HAP-1 (cell line): ENCODE measurements at regions not wholly inside any gene's neighbourhood (a gene's known extent, or its start where the extent isn't known, plus 50 kb on each side); places are given as distances from the start of the nearest gene placed in this dataset.
"Not testable (repeated sequence)": the region's sequence is repeated elsewhere in the genome, so short reads cannot be mapped to it uniquely, and the experiment has no call there.

Experiments used
- DNase-seq, 2 experiments: peaks; one replicate each; pipeline ENCODE4 v3.0.0-alpha.2; 2016 to 2020; ENCODE audit warnings: low spot score in 2 of 2
- H3K27me3 ChIP-seq: fragments of 250-450 bp; sonication (Bioruptor Pico); 2 replicates; pipeline ENCODE4 v1.5.1; 2020; ENCODE audit warnings: low read depth, mild to moderate bottlenecking, moderate library complexity
- H3K36me3 ChIP-seq: fragments of 250-450 bp; sonication (Bioruptor Pico); replicated peaks from 2 replicates; pipeline ENCODE4 v1.5.1; 2020; ENCODE audit warnings: mild to moderate bottlenecking
- H3K4me1 ChIP-seq: fragments of 250-450 bp; sonication (Bioruptor Pico); 2 replicates; pipeline ENCODE4 v1.5.1; 2020; ENCODE audit warnings: mild to moderate bottlenecking
- H3K4me3 ChIP-seq: fragments of 250-450 bp; sonication (Bioruptor Pico); 2 replicates; pipeline ENCODE4 v1.5.1; 2020; ENCODE audit warnings: mild to moderate bottlenecking, moderate library complexity
- H3K9me3 ChIP-seq: fragments of 250-450 bp; sonication (Bioruptor Pico); 2 replicates; pipeline ENCODE4 v1.5.1; 2020; ENCODE audit warnings: mild to moderate bottlenecking, moderate library complexity
- in situ Hi-C: fragments of 300-500 bp; cut with MboI; formaldehyde crosslinking; loops from 3 replicates; pipeline ENCODE4 v1.14.3; 2020; ENCODE audit warnings: low sequenced_read_pairs, inconsistent platforms, mixed read lengths

DNA sequence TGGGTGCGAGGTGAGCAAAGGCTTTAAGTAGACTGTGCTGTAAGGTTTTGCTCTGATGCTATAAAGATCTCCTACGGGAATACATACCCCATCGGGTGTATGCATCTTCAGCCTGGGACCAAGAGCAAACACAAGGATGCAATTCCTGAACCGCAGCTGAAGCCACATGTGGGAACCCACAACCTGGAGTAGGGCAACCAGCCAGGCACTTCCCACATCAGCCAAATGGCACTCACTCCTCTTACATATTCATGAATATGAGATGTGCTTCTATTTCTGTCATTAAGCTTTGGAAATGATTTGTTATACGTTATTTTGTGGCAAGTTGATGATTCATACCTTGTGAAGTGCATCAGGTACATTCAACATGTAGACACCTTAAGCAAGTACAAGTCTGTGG is 619.2 kb downstream of the C6orf118 start:
- Histone ChIP-seq H3K36me3 (no peaks in the 10 kb centered on the region), H3K4me1 (peaks cover 5% of the 10 kb centered on the region; the same call in 1 of the 2 replicates), H3K27me3 (no peaks in the 10 kb centered on the region), H3K9me3 (no peaks in the 10 kb centered on the region), H3K4me3 (no peak overlapping the region)
- no peak for DNase-seq
- in situ Hi-C loops = no loop called here

DNA sequence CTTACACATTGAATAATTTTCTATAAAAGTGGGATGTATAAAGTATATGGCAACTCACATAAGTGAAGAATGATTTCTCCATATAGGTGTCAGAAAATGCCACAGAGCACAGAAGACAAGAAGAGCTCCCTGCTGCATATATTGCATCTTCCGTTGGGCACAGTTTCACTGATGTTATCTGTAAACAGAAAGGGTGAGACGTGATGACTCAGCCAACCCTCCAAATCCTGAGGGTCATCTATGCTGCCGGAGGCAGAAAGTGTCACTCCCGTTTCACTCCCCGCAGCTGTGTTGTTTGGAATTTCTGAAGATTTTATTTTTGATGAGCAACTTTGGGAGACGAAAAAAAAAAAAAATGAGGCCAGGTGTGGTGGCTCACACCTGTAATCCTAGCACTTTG is 644.1 kb downstream of the C6orf118 start:
- no peak for DNase-seq
- no peaks in the 10 kb centered on the region for H3K27me3 ChIP-seq
- no peaks in the 10 kb centered on the region for H3K4me1 ChIP-seq
- in situ Hi-C loops = no loop called here
- H3K9me3 ChIP-seq = no peaks in the 10 kb centered on the region
- no peak overlapping the region for H3K4me3 ChIP-seq
- H3K36me3 ChIP-seq = no peaks in the 10 kb centered on the region

DNA sequence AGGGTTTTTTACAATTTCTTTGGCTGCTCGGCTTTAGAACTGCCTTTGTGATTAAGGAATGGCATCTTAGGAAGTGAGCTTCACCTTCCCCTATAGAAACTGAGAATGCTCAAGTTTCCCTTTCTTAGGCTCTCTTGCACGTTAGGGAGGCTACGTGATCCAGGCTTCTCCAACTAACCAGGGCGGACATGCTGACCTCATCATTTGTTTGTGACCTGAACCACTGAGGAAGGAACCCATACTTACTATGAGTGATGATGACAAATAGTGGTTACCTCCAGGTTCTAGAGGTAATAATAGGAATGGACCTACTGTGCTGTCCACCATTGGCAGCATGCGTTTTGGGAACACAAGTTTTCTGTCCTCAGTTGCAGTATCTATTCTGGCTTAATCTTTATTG is 645.8 kb downstream of the C6orf118 start:
- no peak overlapping the region for H3K4me3 ChIP-seq
- H3K4me1 ChIP-seq = no peaks in the 10 kb centered on the region
- H3K9me3 ChIP-seq = no peaks in the 10 kb centered on the region
- no peaks in the 10 kb centered on the region for H3K27me3 ChIP-seq
- no peak for DNase-seq
- in situ Hi-C loops = no loop called here
- no peaks in the 10 kb centered on the region for H3K36me3 ChIP-seq

DNA sequence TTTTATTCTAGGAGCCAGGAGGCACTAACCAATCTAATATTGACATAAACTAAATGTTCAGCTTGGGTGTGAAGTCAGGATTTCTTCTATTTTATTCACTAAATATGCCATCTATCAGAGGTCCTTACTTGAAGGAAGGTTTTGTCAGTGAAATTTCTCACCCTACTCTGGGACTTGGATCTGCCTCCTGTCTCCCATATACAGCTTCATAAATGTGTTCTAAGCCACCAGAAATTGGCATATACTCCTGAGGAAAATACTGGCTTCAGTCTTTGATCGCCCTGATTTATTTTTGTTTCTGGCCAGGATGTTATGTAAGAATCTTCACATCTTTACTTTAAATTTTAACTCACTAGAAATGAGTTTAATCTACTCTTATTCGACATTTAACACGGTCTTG is 647.7 kb downstream of the C6orf118 start:
- in situ Hi-C loops = no loop called here
- H3K9me3 ChIP-seq = no peaks in the 10 kb centered on the region
- no peak for DNase-seq

DNA sequence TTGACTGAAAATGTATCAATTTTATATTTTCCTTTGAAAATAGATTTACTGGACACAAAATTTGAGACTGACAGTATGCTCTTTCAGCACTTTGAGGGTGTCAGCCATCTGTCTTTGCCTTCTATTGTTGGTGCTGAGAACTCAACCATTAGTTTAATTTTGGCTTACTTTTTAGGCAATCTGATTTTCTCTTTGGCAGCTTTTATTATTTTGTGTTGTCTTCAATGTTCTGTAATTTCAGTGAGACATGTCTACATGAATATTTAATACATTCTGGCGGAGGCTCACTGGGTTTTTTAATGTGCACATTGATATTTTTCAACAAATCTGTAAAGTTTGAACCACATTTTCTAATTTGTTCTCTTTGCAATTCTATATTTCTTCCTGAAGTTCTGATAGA is 648.6 kb downstream of the C6orf118 start:
- no peak for DNase-seq
- H3K36me3 ChIP-seq = no peaks in the 10 kb centered on the region
- H3K4me1 ChIP-seq = no peaks in the 10 kb centered on the region
- no peaks in the 10 kb centered on the region for H3K27me3 ChIP-seq
- no peaks in the 10 kb centered on the region for H3K9me3 ChIP-seq
- no peak overlapping the region for H3K4me3 ChIP-seq
- in situ Hi-C loops = no loop called here

More for the DNA sequence above, 647.7 kb downstream of the C6orf118 start:
- Histone ChIP-seq H3K27me3 (no peaks in the 10 kb centered on the region), H3K36me3 (no peaks in the 10 kb centered on the region), H3K4me3 (no peak overlapping the region), H3K4me1 (no peaks in the 10 kb centered on the region)

DNA sequence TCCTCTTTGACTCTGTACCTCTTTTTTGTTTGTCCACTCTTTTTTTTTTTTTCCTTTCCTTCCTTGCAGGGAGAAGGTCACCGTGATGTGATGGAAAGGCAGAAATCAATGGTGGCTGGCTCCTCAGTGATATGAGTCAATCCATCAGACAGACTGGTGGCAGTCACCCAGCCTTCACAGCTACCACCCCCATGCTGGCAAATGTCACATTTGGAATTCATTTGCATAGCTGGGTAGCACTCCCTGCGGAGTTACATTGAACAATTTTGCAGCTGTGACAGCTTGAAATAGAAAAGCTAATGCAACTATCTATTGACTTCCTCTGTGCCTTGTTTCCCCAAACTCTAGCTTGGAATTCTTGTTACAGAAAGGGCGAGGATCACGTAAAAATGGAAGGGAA is 668.4 kb downstream of the C6orf118 start:
- no peak overlapping the region for H3K4me3 ChIP-seq
- no peaks in the 10 kb centered on the region for H3K36me3 ChIP-seq
- in situ Hi-C loops = no loop called here
- no peaks in the 10 kb centered on the region for H3K27me3 ChIP-seq
- H3K4me1 ChIP-seq = no peaks in the 10 kb centered on the region
- DNase-seq = no peak
- H3K9me3 ChIP-seq = no peaks in the 10 kb centered on the region

DNA sequence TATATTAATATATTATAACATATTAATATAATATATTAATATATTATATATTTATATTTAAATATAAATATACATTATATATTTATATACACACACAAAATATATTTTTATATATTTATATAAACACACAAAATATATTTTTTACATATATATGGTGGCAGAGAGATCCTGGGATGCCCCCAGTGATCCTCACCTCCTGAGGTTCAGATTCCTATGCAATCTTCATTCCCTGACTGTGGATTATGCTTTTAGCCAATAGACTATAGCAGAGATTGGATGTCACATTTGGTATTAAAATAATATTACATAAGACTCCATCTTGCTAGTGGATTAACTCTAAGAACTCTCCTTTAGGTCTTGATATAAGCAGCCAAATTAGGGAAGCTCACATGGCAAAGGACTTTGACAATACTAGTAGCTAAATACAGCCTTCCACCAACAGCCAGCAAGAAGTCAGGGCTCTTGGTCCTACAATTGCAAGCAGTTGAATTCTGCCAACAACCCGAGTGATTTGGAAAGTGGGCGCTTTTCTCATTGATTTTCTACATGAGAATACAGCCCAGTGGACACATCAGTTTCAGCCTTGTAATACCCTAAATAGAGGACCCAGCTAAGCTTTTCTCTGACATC is 681.0 kb downstream of the C6orf118 start:
- DNase-seq = no peak
- in situ Hi-C loops = no loop called here

DNA sequence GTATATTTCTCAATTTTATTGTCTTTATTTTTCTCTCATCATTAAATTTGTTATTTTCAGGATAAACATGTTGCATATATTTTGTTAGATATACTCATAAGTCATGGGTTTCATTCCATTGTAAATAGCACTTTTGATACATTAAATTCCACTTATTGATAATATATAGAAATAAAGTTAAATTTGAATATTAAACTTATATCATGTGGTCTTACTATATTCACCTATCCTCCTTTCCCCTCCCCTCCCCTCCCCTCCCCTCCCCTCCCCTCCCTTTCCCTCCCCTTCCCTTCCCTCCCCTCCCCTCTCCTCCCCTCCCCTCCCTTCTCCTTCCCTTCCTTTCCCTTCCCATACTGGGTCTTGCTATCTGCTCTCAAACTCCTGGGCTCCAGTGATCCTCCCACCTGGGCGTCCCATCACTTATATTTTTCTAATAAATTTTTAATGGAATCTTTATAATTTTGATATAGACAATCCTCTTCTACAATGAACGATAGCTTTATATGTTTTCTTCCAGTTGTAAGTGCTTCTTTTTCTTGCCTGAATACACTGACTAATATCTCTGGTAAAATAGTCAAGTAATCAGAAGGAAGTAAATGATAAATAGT is 692.4 kb downstream of the C6orf118 start:
- H3K9me3 ChIP-seq = no peaks in the 10 kb centered on the region
- H3K27me3 ChIP-seq = no peaks in the 10 kb centered on the region
- in situ Hi-C loops = no loop called here

More for the DNA sequence above, 681.0 kb downstream of the C6orf118 start:
- H3K4me3 ChIP-seq = no peak overlapping the region
- no peaks in the 10 kb centered on the region for H3K36me3 ChIP-seq
- H3K4me1 ChIP-seq = no peaks in the 10 kb centered on the region
- peaks cover 2% of the 10 kb centered on the region; the same call in 1 of the 2 replicates for H3K9me3 ChIP-seq
- no peaks in the 10 kb centered on the region for H3K27me3 ChIP-seq

DNA sequence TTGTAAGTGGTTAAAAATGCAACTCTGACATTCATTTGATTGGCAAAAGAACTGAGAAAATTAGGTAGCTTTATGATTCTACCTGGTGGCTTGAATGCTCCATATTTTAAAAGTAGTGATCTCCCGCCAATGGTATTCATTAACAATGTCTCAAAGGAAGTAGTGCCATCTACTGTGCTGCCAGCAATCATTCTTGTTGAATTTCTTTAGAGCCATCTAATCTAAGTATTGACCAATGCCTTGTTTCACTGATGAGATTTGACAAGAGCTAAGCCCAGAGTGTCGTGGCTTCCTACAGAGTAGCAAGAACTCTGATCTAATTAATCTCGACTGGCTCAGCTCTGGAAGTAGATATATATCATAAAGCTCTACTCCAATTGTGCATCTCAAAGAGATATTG is 696.7 kb downstream of the C6orf118 start:
- no peaks in the 10 kb centered on the region for H3K9me3 ChIP-seq
- DNase-seq = no peak
- in situ Hi-C loops = no loop called here

More for the DNA sequence above, 692.4 kb downstream of the C6orf118 start:
- DNase-seq = no peak
- Histone ChIP-seq H3K4me3 (no peak overlapping the region), H3K36me3 (no peaks in the 10 kb centered on the region), H3K4me1 (no peaks in the 10 kb centered on the region)

DNA sequence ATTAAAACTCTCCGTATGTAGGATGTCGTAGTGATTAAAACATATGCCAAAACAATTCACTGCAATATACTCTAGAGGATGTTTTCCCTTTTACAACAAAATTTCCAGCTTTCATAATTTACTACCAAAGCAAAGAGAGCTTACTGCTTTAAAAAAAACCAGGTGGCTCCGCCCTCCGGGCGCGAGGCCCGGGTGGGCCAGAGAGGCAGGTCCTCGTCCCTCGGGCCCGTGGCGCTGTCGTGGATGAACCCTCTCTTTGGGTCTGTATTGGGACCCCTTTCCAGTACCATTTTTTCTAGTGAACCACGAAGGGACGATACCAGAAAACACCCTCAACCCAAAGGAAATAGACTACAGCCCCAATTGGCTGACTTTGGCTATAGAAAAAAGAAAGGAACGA is 698.5 kb downstream of the C6orf118 start:
- H3K9me3 ChIP-seq, H3K4me1 ChIP-seq, H3K27me3 ChIP-seq, in situ Hi-C loops, DNase-seq, H3K4me3 ChIP-seq, H3K36me3 ChIP-seq: not testable (repeated sequence)

More for the DNA sequence above, 696.7 kb downstream of the C6orf118 start:
- H3K4me3 ChIP-seq = no peak overlapping the region
- no peaks in the 10 kb centered on the region for H3K4me1 ChIP-seq
- no peaks in the 10 kb centered on the region for H3K27me3 ChIP-seq
- no peaks in the 10 kb centered on the region for H3K36me3 ChIP-seq

DNA sequence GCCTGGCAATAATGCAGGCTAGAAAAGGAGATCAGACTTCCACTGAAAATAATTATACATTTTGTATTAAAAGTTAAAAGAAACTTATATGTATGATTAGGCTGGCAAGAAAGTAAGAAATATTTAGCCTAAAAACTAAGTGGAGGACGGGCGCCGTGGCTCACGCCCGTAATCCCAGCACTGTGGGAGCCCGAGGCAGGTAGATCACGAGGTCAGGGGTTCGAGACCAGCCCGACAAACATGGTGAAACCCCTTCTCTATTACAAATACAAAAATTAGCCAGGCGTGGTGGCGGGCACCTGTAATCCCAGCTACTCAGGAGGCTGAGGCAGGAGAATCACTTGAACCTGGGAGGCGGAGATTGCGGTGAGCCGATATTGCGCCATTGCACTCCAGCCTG is 707.0 kb downstream of the C6orf118 start:
- in situ Hi-C loops, H3K27me3 ChIP-seq, H3K36me3 ChIP-seq, DNase-seq, H3K4me3 ChIP-seq, H3K4me1 ChIP-seq, H3K9me3 ChIP-seq: not testable (repeated sequence)

DNA sequence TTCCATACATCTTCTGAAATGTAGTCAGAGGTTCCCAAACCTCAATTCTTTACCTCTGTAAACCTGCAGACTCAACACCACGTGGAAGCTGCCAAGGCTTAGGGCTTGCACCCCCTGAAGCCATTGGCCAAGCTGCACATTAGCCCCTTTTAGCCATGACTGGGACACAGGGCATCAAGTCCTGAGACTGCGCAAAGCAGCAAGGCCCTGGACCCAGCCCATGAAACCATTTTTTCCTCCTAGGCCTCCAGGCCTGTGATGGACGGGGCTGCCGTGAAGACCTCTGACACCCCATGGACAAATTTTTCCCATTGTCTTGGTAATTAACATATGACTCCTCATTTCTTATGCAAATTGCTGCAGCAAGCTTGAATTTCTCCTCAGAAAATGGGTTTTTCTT is 727.8 kb downstream of the C6orf118 start:
- Histone ChIP-seq H3K27me3 (no peaks in the 10 kb centered on the region), H3K4me3 (no peak overlapping the region), H3K36me3 (no peaks in the 10 kb centered on the region), H3K9me3 (peaks cover 8% of the 10 kb centered on the region), H3K4me1 (no peaks in the 10 kb centered on the region)
- in situ Hi-C loops = no loop called here
- no peak for DNase-seq

DNA sequence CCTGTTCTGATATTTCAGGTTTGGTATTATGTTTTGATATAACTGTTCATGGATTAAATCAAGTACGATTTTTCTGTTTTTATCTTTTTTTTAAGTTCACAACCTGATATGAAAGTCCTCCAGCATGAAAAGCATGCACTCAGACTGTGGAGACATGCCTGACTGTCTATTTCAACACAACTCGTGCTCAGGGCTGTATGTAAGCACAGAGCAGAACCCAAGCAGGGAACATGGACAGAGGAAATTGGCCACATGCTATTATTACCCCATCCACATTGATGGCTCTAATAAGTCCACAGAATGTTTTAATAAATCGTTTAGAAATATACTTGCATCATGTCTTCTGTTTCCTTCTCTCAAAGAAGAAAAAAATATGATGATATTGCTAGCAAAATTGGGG is 730.4 kb downstream of the C6orf118 start:
- H3K36me3 ChIP-seq = no peaks in the 10 kb centered on the region
- H3K4me3 ChIP-seq = no peak overlapping the region
- DNase-seq = no peak
- H3K27me3 ChIP-seq = no peaks in the 10 kb centered on the region
- H3K9me3 ChIP-seq = peaks cover 8% of the 10 kb centered on the region
- in situ Hi-C loops = no loop called here
- H3K4me1 ChIP-seq = no peaks in the 10 kb centered on the region

DNA sequence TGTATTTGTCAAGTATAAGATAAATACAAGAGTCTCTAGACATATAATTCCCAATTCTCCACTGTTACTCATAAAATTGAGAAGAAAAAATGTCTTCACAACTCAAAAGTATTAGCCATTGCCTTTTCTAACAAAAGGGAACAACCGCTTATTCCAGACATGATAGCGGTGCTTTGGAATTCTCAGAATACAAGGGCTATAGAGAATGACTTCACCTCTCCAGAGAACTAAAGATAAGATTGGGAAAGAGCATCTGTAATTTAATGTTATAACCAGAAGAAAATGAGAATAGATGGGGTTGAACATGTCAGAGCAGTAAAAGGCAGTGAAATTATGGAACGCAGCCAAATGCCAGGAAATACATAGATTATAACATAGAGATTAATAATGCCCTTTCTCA is 730.8 kb downstream of the C6orf118 start:
- Histone ChIP-seq H3K4me3 (no peak overlapping the region), H3K9me3 (peaks cover 8% of the 10 kb centered on the region), H3K4me1 (no peaks in the 10 kb centered on the region), H3K27me3 (no peaks in the 10 kb centered on the region), H3K36me3 (no peaks in the 10 kb centered on the region)
- in situ Hi-C loops = no loop called here
- no peak for DNase-seq

DNA sequence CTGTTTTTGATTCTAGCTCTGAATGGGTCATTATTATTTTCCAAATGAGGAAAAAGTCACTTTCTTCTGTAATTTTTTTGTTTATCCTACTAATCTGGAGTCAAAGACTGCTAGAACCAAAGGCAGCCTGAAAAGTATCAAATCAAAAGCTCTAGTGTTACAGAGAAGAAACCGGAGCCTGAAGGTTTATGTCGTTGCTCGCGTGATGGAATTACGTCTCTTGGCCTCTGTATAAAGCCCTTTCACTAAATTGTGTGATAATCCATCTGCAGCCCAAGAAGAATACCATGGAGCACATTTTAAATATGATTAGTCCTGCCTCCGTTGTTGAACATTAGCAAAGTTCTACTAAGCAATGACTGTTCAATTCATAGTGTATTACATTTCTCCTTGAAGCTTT is 738.6 kb downstream of the C6orf118 start:
- H3K36me3 ChIP-seq = no peaks in the 10 kb centered on the region
- in situ Hi-C loops = no loop called here
- DNase-seq = no peak
- 0 out of 2 replicates have a peak, but pooled peaks cover 2% of the 10 kb centered on the region for H3K9me3 ChIP-seq
- no peak overlapping the region for H3K4me3 ChIP-seq
- H3K27me3 ChIP-seq = no peaks in the 10 kb centered on the region
- peaks cover 12% of the 10 kb centered on the region for H3K4me1 ChIP-seq
